NCI-H2196 (cell line): ENCODE measurements at regions not wholly inside any gene's neighbourhood (a gene's known extent, or its start where the extent isn't known, plus 50 kb on each side); places are given as distances from the start of the nearest gene placed in this dataset.

ENCODE experiments used
- DNase-seq: peaks from one replicate; lab custom pipeline; 2025; ENCODE audit not compliant: unreplicated experiment; lab: John Stamatoyannopoulos, UW

GRCh38 chr13:78029901-78030300 is 111.3 kb upstream of the EDNRB start:
- DNase-seq: no peak

- DNase-seq: no peak
Measured at GRCh38 chr13:78028960-78029359, 110.3 kb upstream of the EDNRB start.

- no peak for DNase-seq
Measured at GRCh38 chr13:78024996-78025395, 106.4 kb upstream of the EDNRB start.

- no peak for DNase-seq
Measured at GRCh38 chr13:78022164-78022877, 103.7 kb upstream of the EDNRB start.

- no peak for DNase-seq
Measured at GRCh38 chr13:78020861-78021260, 102.2 kb upstream of the EDNRB start.

GRCh38 chr13:78015782-78016181 is 97.2 kb upstream of the EDNRB start:
- DNase-seq: no peak

- no peak for DNase-seq
Measured at GRCh38 chr13:78012046-78012445, 93.4 kb upstream of the EDNRB start.

GRCh38 chr13:78004821-78005220 is 86.2 kb upstream of the EDNRB start:
- no peak for DNase-seq

- DNase-seq: no peak
Measured at GRCh38 chr13:77999746-78000145, 81.1 kb upstream of the EDNRB start.

GRCh38 chr13:77994166-77994565 is 75.5 kb upstream of the EDNRB start:
- DNase-seq: no peak

GRCh38 chr13:77991003-77991402 is 72.4 kb upstream of the EDNRB start:
- DNase-seq: no peak

- no peak for DNase-seq
Measured at GRCh38 chr13:77989281-77989680, 70.7 kb upstream of the EDNRB start.

- DNase-seq: no peak
Measured at GRCh38 chr13:77988355-77988754, 69.7 kb upstream of the EDNRB start.

- no peak for DNase-seq
Measured at GRCh38 chr13:77986713-77987112, 68.1 kb upstream of the EDNRB start.

- no peak for DNase-seq
Measured at GRCh38 chr13:77985866-77986636, 67.4 kb upstream of the EDNRB start.

GRCh38 chr13:77981281-77981881 is 62.8 kb upstream of the EDNRB start:
- no peak for DNase-seq

- DNase-seq: no peak
Measured at GRCh38 chr13:77980592-77980991, 62.0 kb upstream of the EDNRB start.

- DNase-seq: no peak
Measured at GRCh38 chr13:77979721-77980385, 61.2 kb upstream of the EDNRB start.

- DNase-seq: no peak
Measured at GRCh38 chr13:77975358-77976042, 56.9 kb upstream of the EDNRB start.

GRCh38 chr13:77969299-77969698 is 50.7 kb upstream of the EDNRB start:
- no peak for DNase-seq
